Activated CD4-positive, alpha-beta T cell treated with anti-CD3 and anti-CD28 coated beads, Interleukin-10, Interleukin-2, amounts not matched to agents 100 ng/mL and 50 ng/mL, durations not matched to agents 16 hours and 8 hours (primary cell): ENCODE measurements at regions not wholly inside any gene's neighbourhood (a gene's known extent, or its start where the extent isn't known, plus 50 kb on each side); places are given as distances from the start of the nearest gene placed in this dataset.
"Not testable (repeated sequence)": the region's sequence is repeated elsewhere in the genome, so short reads cannot be mapped to it uniquely, and the experiment has no call there.

Experiments used
- DNase-seq: peaks from one replicate; pipeline ENCODE4 v3.0.0-alpha.2; 2020

DNA sequence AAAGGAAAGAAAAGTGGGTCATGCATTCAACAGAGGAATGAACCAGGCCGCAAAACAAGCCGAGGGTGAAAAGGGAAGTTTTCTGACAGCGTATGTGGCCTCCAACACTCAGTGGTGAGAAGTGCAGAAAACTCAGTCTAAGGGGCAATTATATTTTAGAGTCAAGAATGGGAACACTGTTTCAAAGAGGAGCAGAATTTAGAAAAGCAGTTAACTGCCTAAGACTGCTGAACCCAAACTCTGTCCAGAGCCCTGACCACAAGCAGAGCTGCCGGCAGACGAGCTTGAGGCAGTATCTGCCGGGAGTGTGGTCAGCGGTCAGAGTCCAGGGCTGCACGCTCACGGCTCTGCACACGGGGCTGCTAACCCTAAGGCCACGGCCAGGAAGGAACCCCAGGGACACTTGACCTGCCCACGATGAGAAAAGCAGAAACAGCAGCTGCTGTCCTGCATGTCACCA is 347.0 kb upstream of the ID2 start:
- DNase-seq = no peak

DNA sequence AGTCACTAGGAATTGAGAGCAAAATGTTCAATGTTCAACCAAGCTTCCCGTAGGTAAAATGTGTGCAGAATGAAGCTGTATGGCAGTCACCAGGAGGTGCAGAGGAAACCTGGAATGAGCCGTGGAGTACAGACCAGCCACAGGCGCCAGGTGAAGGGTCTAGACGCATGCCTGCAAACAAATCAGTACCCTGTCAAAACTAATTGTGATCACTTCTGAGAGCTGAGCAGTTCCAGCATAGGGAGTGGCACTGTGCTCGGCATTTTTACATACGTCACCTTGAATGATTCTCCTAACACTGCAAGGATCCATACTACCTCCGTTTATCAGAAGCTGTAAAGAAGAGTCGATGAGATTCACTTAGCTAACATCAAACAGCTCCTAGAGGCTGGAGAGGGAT is 346.1 kb upstream of the ID2 start:
- no peak for DNase-seq

DNA sequence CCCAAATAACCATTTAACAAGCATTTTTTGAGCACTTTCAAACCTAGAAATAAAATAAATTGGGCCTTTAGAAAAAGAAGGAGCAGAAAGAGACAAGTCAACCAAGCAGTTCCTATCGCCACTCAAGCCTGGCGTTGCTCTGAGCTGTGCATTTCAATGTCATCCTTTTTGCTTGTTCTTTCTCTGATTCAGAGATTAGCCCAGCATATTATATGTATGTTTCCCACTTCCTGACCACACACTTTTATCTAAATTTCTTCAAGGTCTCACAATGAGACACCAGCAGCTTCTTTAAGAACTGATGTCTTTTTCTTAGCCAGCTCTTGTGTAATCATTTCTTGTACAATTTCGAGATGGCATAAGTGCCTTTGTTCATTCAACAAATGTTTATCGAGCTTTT is 344.5 kb upstream of the ID2 start:
- DNase-seq = peak; percentile 86

DNA sequence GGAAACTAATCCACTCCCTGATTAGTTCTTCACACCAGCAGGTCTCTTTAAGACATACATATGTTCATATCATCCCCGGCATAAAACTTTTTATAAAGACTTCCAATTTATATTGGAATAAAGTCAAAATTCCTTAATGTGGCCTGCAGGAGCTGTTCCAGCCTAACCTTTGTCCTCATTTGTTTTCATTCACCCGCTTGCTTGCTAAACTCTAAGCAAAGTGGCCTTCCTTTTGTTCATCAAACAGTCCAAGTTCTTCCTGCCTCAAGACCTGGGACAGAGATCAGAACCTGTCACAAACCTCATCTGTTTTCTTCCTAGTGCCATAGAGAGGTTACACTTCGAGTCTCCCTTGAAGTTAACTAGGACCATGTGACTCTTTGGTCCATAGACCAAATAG is 339.4 kb upstream of the ID2 start:
- no peak for DNase-seq

DNA sequence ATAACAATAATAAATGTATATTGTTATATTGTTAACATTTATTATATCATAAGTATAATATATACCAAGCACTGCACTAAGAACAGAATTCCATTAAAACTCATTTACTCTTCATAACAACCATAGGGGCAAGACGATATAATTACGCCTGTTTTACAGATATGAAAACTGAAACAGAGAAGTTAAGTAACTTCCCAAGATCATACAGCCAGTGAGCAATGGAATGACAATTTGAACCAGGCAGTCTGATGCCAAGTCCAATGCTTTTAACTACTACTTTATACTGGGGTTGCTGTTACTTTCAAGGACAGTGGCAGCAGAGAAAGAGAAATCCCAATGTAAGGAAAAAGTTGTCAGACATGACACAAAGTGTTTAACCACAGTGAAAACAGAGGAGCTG is 338.8 kb upstream of the ID2 start:
- DNase-seq = no peak

DNA sequence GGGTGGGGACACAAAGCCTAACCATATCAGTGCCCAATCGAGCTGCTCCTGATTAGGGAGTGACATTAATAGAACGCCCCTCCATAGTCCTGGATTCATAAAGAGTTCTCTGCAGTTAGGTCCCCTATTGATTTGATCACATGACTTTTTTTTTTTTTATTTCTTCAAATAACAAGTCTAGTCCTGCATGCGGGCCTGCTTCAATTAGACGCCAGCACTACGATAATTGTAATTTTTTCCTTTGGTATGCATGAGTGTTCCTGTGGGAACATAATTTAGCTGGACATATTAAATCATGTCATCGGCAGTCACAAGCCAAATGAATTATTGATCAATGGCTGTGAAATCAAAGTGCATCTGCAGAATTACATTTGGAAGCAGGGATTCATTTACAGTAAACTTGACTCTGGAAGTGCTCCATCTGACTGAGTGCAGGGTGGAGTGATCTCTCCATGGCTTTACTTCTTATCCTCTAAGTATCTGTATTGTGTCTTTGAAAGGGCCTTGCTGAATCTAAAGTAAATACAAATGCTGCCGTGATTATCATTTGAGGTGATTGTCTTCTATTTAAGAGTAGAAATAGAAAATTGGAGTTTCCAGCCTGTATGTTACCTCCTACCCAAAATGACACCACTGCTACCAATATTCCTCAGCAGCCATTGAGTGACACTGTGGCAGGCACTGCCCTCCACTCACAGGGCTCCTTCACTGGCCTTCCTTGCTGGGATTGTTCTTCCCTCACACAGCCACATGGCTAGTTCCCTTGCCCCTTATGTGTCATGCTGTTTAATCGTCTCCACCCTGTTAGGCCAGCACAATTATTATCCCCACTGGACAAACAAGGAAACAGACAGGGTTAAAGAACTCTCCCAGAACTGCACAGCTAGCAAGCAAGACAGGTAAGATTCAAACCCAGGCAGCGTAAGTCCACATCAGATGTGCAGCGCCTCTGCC is 337.4 kb upstream of the ID2 start:
- no peak for DNase-seq

DNA sequence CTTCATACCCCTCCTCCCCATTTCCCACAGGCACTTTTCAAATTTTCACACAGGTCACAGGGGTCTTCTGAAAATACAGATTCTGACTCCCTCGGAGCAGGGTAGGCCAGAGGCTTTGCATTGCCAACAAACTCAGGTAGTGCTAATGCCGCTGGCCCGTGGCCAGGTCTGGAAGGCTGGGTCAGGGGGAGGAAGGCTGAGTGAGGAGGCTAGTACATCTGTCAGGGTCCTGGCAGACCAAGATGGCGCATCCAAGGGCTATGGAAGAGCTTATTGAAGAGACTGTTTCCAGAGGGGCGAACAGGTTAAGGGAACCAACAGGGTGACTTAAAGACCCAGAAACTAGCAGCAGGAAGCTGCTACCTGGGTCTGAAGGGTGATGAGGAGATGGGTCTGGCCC is 336.7 kb upstream of the ID2 start:
- no peak for DNase-seq

DNA sequence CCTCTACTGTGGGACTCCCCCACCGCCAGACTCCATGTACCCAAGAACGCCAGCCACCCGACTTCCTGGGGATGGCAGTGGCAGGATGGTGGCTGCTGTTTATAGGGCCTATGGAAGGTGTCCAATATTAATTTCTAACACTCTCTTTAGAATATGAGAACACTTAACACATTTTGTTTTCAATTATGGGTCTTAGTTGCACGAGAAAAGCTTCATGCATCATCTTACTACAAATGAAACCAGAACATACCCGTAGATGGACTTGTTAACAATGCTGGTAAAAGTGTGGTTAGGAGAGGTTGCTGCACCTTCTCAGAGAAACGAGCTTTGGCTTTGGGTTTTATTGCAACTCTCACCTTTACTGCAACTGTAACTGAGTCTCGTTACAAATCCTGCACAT is 335.6 kb upstream of the ID2 start:
- peak; percentile 62 for DNase-seq

DNA sequence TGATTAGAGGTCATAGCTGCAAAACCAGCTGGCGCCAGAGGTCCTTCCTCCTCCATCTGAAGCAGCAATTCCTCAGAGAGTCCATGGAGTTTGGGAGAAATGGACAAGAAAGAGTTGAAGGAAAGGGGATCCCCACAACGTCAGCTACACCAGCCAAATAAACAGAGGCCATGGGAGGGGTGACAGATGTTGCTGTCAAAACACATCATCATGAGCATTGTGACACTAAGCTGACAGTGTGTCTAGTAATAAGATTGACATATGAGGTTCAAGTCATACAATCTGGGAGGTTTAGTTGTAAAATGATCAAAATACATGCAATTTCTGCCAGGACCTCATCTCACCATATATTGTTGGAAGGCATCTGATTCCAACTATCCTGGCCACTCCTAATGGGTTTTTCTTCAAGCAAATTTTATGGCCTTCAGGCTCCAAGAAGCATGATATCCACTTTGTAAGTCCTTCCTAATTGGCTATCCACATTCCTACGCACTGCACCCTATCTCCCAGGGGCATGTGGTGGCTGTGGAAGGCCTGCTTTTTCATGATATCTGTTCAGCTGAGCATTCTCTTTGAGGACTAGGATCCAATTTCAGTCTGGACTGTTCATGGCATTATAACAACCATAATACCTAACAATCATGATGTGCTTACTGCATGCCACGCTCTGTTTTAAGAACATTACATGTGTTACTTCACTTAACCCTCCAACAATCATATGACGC is 335.0 kb upstream of the ID2 start:
- DNase-seq = no peak

DNA sequence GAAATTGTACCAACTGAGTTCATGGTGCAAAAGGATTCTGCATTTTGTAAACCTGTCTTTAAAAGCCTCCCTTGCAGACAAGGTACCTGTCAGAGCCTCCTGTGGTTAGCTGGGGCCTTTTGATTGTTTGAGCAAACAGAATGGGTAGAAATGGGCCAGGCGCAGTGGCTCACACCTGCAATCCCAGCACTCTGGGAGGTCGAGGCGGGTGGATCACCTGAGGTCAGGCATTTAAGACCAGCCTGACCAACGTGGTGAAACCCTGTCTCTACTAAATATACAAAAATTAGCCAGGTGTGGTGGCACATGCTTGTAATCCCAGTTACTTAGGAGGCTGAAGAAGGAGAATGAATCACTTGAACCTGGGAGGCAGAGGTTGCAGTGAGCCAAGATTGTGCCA is 332.9 kb upstream of the ID2 start:
- not testable (repeated sequence) for DNase-seq

DNA sequence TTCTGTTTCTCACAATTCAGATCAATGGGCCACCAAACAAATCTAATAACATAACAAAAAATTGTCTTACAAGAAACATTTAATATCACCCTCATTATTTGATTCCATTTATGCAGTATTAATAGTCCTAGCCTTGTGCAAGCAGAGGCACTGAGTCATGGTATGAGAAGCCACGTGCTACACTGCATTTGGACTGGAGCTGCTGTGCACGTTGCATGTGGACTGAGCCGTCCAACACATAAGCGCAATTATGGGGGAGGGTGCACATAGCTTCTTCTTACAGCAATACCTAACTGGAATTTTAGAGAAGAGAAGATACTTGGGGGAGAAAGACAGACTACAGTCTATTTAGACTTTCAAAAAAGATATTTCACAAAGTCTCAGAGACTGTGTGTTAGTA is 329.6 kb upstream of the ID2 start:
- DNase-seq = no peak

DNA sequence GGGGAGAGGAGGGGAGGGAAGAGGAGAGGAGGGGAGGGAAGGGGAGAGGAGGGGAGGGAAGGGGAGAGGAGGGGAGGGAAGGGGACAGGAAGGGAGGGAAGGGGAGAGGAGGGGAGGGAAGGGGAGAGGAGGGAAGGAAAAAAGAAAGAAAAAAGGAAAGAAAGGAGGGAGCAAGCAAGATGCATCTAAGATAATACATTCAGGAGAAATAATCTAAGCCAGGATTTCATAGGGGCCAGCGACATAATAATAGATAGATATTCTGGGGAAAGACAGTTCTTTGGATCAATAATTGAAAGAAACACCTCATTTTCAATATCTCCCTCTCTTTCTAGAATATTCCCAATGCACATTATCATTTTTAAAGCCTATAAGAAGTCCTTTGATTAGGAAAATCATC is 328.9 kb upstream of the ID2 start:
- DNase-seq = no peak

DNA sequence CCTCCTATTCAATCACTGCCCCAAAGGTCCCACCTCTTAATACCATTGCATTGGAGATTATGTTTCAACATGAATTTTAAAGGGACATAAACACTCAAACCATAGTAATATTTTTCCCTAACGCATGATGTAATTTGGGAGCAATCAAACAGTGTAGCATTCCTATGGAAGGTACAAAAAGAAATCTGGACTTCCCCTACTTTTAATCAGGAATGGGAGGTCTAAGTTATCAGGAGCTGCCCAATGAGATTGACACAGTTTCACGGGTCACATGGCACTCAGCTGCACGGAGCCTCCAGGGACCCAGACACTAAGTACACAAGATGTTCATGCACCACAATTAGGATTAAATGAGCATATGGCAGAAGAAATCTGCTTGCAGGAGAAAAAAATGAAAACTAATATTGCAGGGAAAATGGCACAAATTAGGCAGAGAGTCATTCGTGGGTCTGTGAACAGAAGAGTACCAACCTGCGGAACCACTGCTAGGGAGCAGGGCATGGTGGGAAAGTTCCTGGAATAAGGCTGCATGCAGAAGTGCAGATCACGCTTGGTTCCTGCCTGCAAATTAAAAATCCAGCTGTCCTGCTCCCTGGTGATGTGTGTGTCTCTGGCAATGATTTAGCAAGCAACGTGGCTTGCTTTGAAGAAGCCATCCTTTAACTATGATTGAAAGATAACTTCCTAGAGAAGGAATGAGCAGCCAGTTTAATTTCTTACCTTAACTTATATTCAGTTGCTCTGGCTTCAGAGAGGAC is 326.6 kb upstream of the ID2 start:
- no peak for DNase-seq

DNA sequence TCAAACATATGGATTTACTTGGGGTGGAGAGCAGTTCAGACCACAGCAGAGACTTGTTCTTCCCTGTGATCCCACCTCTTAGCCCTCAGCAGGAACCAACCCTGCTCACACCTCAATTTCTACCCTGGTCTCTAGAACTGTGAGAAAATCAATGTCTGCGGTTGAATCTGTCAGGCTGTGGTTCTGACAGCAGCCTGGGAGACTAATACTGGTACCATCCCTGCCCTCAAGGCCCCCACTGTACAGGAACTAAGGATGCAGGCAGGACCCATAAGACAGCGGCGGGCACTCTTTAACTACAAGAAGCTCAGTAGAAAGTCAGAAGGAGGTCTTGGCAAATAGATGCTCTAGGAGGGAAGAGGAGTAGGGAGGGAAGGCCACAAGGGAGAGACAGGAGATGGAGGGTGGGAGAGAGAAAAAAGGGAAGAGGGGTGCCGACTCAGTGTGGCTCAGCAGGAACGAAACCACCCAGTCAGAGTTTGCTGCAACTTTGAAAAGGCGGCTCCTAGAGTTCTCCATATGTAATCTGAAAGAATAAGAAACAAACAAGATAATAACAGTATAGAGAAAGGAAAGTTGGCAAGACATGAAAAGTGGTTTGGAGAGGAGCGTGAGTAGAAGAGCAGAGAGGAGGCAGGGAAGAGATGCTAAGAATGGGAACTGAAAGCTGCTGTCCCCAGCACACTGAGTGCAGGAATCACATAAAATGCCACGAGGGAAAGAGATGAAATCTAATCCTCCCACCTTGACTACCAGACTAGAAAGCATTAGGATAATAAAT is 323.9 kb upstream of the ID2 start:
- no peak for DNase-seq

DNA sequence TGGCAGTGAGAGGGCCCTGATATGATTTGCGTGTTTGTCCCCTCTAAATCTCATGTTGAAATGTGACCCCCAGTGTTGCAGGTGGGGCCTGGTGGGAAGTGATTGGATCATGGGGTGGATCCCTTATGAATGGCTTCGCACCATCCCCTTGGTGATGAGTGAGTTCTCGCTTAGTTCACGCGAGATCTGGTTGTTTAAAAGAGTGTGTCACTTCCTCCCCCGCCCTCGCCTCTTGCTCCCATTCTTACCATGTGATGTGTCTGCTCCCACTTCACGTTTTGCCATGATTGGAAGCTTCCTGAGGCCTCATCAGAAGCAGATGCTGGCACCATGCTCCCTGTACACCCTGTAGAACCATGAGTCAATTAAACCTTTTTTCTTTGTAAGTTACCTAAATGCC is 319.9 kb upstream of the ID2 start:
- DNase-seq = no peak

DNA sequence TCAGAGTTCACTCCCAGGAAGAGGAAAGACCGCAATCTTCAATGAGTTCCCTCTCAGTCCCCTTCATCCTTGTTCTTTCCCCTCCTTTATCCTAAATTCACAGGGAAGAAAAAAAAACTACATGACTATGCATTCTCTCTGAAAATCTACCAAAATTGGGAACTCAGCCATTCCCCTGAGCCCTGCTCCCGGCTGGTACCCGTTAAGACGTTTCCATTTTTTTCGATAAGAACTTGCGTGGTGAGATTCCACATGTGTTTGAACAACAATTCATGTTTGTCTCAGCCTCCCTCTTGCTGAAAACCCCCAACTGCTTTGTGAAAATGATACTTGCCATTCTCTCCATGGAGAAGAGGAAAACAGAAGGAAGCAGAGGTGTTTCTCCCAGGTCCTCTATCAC is 318.7 kb upstream of the ID2 start:
- DNase-seq = no peak

DNA sequence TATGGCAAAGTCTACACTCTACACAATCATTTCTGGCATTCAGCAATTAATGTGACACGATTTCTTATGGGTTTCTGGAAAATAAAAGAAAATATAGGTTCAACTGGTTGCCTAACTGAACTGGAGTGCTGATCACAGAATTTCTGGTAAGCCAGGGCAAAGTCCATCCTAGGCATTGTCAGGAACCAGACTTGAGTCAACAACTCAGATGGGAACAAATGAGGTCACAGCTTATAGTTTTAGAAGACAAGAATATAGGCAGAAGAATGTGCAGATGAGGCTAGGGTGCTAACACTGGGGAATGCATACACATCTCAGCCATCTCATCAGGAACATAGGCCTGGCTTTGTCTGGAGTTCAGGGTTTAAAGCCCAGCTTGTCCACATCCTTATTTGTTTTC is 317.2 kb upstream of the ID2 start:
- no peak for DNase-seq

DNA sequence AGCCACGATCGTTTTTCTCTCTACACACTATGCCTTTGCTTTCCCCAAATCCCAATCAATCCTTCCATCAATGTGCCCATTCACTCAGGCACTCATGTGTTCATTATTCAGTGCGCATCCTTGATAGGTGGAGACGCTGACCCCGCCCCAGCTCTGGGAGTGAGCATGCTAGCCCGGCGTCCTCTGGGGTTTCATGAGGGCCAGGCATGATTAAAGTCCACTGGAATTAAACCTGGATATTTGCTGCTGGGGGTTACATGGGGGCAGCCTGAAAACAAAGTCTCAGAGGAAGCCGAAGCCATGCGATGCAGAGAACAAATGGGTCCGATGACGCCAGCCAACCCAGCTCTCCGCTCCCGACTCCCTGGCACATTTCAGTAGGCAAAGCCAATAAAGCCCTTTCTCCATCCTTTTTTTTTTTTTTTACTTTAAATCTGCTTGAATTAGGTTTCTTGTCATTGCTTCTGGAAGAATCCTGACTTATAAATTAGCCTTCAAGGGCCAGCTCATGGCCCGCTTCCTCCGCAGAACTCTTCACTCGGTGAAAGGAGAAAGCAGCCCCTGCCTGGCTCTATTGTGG is 316.4 kb upstream of the ID2 start:
- DNase-seq = no peak

DNA sequence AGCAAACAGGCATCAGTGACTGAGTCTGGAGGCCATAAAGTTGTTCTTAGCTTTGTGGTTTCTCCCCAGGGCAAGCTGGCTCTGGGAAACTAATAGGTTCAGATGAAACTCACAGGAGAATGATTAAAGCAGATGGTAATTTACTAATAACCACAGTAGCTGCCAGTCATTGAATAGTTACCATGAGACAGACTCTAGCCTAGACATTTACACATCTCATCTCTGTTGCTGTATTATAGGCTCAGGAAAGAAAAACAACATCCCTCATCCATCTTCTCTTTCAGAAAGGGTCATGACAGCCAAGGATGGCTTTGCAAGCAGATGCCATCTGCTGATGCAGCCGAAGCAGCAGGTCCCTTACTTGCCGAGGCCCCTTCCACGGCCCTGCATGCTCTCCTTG is 314.0 kb upstream of the ID2 start:
- DNase-seq = no peak

DNA sequence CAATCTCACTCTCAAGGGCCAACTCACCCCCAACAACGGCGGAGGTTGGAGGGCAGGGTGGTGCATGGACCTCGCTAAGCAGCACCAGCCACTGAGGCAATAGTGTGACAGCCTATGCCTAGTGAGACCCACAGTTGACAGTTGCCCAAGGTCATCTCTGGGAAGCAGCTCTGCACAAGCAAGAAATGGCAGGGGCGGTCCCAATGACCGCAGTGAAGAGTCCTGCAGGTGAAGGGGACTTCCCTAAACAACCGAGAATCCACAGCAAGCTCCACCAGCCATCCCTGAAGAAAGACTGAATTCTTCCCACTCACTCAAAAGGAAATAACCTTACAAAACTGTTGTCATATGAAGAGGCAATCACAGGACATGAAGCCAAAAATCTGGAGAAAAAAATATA is 313.4 kb upstream of the ID2 start:
- DNase-seq = no peak

DNA sequence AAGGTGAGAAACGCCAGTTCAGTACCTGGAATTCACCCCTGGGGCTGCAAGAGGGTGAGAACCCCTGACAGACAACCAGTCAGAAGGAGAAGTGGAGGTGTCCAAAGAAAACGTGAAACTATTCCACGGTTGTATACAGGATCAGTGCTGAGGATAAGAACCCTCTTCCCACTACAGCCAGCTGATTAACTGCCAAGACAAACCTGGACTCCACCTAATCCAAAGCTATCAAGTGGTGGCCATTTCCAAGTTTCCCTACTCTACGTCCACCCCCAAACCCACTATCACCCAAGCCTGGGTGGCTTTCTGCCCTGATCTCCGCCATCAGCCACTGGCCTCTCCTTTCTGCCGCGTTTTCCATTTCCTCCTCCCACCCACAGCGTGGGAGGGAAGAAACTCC is 312.3 kb upstream of the ID2 start:
- DNase-seq = no peak

DNA sequence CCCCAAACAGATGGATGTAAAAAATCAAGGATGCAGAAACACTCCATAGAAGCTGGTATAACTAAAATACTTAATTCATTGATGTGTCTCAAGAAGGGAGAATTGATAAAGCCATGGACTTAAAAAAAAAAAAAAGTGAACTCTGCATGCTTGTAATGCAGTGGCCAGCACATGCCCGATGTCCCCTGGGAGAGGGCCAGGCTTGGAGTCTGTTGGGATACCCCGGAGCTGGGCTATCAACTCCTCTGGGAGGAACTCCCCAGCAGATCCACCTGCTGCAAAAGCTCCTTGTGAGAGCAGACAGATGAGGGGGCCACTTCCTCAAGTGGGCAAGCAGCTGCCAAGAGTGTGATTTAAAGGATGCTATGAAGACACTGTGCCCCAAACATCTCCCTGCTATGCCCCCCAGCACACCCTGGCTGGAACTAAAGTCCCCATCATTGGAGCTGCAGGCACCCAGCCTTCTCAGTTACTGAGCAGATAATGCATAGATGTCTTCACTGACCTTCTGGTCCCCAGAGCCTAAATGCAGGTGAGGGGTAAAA is 311.5 kb upstream of the ID2 start:
- DNase-seq = no peak
